DND-41 (cell line): ENCODE measurements at regions not wholly inside any gene's neighbourhood (a gene's known extent, or its start where the extent isn't known, plus 50 kb on each side); places are given as distances from the start of the nearest gene placed in this dataset.
"Not testable (repeated sequence)": the region's sequence is repeated elsewhere in the genome, so short reads cannot be mapped to it uniquely, and the experiment has no call there.

ENCODE experiments used
- ATAC-seq: fragments of 200-7000 bp; cut with Tn5 transposase; 3 replicates; pipeline ENCODE4 v1.9.1; 2021; ENCODE audit warnings: low read depth; ENCODE audit not compliant: insufficient read depth
- DNase-seq: peaks from one replicate; pipeline ENCODE4 v3.0.0-alpha.2; 2020
- H2AFZ ChIP-seq: 2 replicates; pipeline ENCODE4 v1.6.0; 2012; ENCODE audit warnings: low read depth, low read length
- H3K27ac ChIP-seq: 2 replicates; pipeline ENCODE4 v1.5.1; 2012; ENCODE audit warnings: low read length, inconsistent platforms
- H3K27me3 ChIP-seq: fragments of 200-600 bp; sonication (generic); 2 replicates; pipeline ENCODE4 v1.6.0; 2012; ENCODE audit warnings: low read length, mild to moderate bottlenecking, inconsistent platforms; ENCODE audit not compliant: insufficient read depth, poor library complexity
- H3K36me3 ChIP-seq: 2 replicates; pipeline ENCODE4 v1.5.1; 2012; ENCODE audit warnings: low read length, inconsistent platforms; ENCODE audit not compliant: insufficient read depth
- H3K4me1 ChIP-seq: 2 replicates; pipeline ENCODE4 v1.5.1; 2012; ENCODE audit warnings: mild to moderate bottlenecking, low read length; ENCODE audit not compliant: insufficient read depth
- H3K4me2 ChIP-seq: 2 replicates; pipeline ENCODE4 v1.6.0; 2012; ENCODE audit warnings: mild to moderate bottlenecking, moderate library complexity, low read length, inconsistent platforms; ENCODE audit not compliant: insufficient read depth
- H3K4me3 ChIP-seq, 2 experiments: fragments of 200-600 bp in 1 of 2; shearing (Covaris generic) in 1 of 2; 2 replicates each; pipeline ENCODE4 v1.5.1; 2012 to 2016; ENCODE audit warnings: inconsistent platforms in 2 of 2, low read length in 2 of 2, mild to moderate bottlenecking in 2 of 2, low read depth in 1 of 2, moderate library complexity in 1 of 2
- H3K79me2 ChIP-seq: 2 replicates; pipeline ENCODE4 v1.6.0; 2012; ENCODE audit warnings: low read length, inconsistent platforms; ENCODE audit not compliant: insufficient read depth
- H3K9ac ChIP-seq: 2 replicates; pipeline ENCODE4 v1.6.0; 2012; ENCODE audit warnings: low read depth, mild to moderate bottlenecking, inconsistent platforms, low read length, moderate library complexity
- H3K9me3 ChIP-seq: 2 replicates; pipeline ENCODE4 v1.5.1; 2012; ENCODE audit warnings: low read length, moderate library complexity, mild to moderate bottlenecking, inconsistent platforms; ENCODE audit not compliant: insufficient read depth, severe bottlenecking
- H4K20me1 ChIP-seq: 2 replicates; pipeline ENCODE4 v1.6.0; 2012; ENCODE audit warnings: low read length; ENCODE audit not compliant: insufficient read depth
- CTCF ChIP-seq: IDR thresholded peaks from 2 replicates; pipeline ENCODE4 v1.5.1; 2012; ENCODE audit warnings: borderline replicate concordance, low read length, moderate library complexity, mild to moderate bottlenecking; ENCODE audit not compliant: poor library complexity, severe bottlenecking; ENCODE audit errors: extremely low read depth
- EZH2 ChIP-seq: IDR thresholded peaks from 3 replicates; pipeline ENCODE4 v1.6.1; 2012; ENCODE audit warnings: borderline replicate concordance, low read depth, mild to moderate bottlenecking, moderate library complexity, low read length, inconsistent platforms; ENCODE audit not compliant: severe bottlenecking

GRCh38 chr10:16020836-16021235 lies 160.5 kb upstream of the MINDY3 start:
- H3K9me3 ChIP-seq: peaks cover 6% of the 10 kb centered on the region
- no peak overlapping the region for H3K27ac ChIP-seq
- no peaks in the 10 kb centered on the region for H3K27me3 ChIP-seq
- no peaks in the 10 kb centered on the region for H3K4me1 ChIP-seq
- H3K4me3 ChIP-seq: no peak overlapping the region
- ATAC-seq: no peak
- no peaks in the 10 kb centered on the region for H3K79me2 ChIP-seq
- TF ChIP-seq EZH2 (no peak), CTCF (no peak)
- no peaks in the 10 kb centered on the region for H4K20me1 ChIP-seq
- no peak overlapping the region for H3K4me2 ChIP-seq
- no peak overlapping the region for H2AFZ ChIP-seq
- H3K9ac ChIP-seq: no peak overlapping the region
- no peak for DNase-seq
- no peaks in the 10 kb centered on the region for H3K36me3 ChIP-seq

GRCh38 chr10:16026832-16027231 lies 166.5 kb upstream of the MINDY3 start:
- not testable (repeated sequence) for H3K4me1 ChIP-seq, H3K27ac ChIP-seq, H4K20me1 ChIP-seq, H3K36me3 ChIP-seq, H3K9ac ChIP-seq, H3K9me3 ChIP-seq, H3K4me2 ChIP-seq, H3K79me2 ChIP-seq, DNase-seq, ATAC-seq, H3K4me3 ChIP-seq, H3K27me3 ChIP-seq, H2AFZ ChIP-seq

- Histone ChIP-seq H3K4me2 (no peak overlapping the region), H3K4me1 (no peaks in the 10 kb centered on the region), H3K9ac (no peak overlapping the region), H3K4me3 (no peak overlapping the region), H3K27me3 (no peaks in the 10 kb centered on the region), H3K36me3 (no peaks in the 10 kb centered on the region), H3K79me2 (no peaks in the 10 kb centered on the region), H3K9me3 (no peaks in the 10 kb centered on the region), H4K20me1 (no peaks in the 10 kb centered on the region), H2AFZ (no peak overlapping the region), H3K27ac (no peak overlapping the region)
- ATAC-seq: no peak
- TF ChIP-seq EZH2 (no peak), CTCF (no peak)
- DNase-seq: no peak
Measured at GRCh38 chr10:16030562-16030961, 170.3 kb upstream of the MINDY3 start.

- H3K27me3 ChIP-seq: no peaks in the 10 kb centered on the region
- TF ChIP-seq EZH2 (no peak), CTCF (no peak)
- no peaks in the 10 kb centered on the region for H4K20me1 ChIP-seq
- no peaks in the 10 kb centered on the region for H3K4me1 ChIP-seq
- ATAC-seq (no peak), DNase-seq (no peak)
- no peak overlapping the region for H2AFZ ChIP-seq
- no peak overlapping the region for H3K27ac ChIP-seq
- H3K4me2 ChIP-seq: no peak overlapping the region
- no peak overlapping the region for H3K9ac ChIP-seq
- no peak overlapping the region for H3K4me3 ChIP-seq
- no peaks in the 10 kb centered on the region for H3K79me2 ChIP-seq
- no peaks in the 10 kb centered on the region for H3K9me3 ChIP-seq
- no peaks in the 10 kb centered on the region for H3K36me3 ChIP-seq
Measured at GRCh38 chr10:16049050-16049449, 188.7 kb upstream of the MINDY3 start.
